Activated CD8-positive, alpha-beta T cell treated with anti-CD3 and anti-CD28 coated beads, Interleukin-2, amount 10 ng/mL, durations not matched to agents 7 days and 5 days (primary cell): ENCODE measurements at regions not wholly inside any gene's neighbourhood (a gene's known extent, or its start where the extent isn't known, plus 50 kb on each side); places are given as distances from the start of the nearest gene placed in this dataset.

ENCODE experiments used
- ATAC-seq: fragments of 150-1000 bp; cut with Tn5 transposase; one replicate; pipeline ENCODE4 v1.10.0; 2021; ENCODE audit warnings: moderate library complexity
- CTCF ChIA-PET: fragments of 350-600 bp; sonication (Branson Sonifier 250); formaldehyde crosslinking; loops from one replicate; lab custom pipeline; 2021; ENCODE audit warnings: antibody characterized with exemption; lab: Charles Lee
- POLR2A ChIA-PET: fragments of 350-600 bp; sonication (Branson Sonifier 250); formaldehyde crosslinking; loops from one replicate; lab custom pipeline; 2021; ENCODE audit warnings: antibody characterized with exemption; lab: Charles Lee
- DNase-seq: peaks from one replicate; pipeline ENCODE4 v3.0.0-alpha.2; 2020
- H3K27ac Mint-ChIP-seq: one replicate; pipeline ENCODE4 v1.8.0; 2021; ENCODE audit warnings: mild to moderate bottlenecking, mixed read lengths
- H3K27me3 Mint-ChIP-seq: one replicate; pipeline ENCODE4 v1.8.0; 2021; ENCODE audit warnings: low read depth, mixed read lengths
- H3K36me3 Mint-ChIP-seq: one replicate; pipeline ENCODE4 v1.8.0; 2021; ENCODE audit warnings: low read depth, mixed read lengths
- H3K4me1 Mint-ChIP-seq: one replicate; pipeline ENCODE4 v1.8.0; 2021; ENCODE audit warnings: low read depth, mixed read lengths
- H3K4me3 Mint-ChIP-seq: one replicate; pipeline ENCODE4 v1.8.0; 2021; ENCODE audit warnings: mild to moderate bottlenecking, mixed read lengths
- H3K9me3 Mint-ChIP-seq: one replicate; pipeline ENCODE4 v1.8.0; 2022; ENCODE audit warnings: mixed read lengths; ENCODE audit not compliant: insufficient read depth

DNA sequence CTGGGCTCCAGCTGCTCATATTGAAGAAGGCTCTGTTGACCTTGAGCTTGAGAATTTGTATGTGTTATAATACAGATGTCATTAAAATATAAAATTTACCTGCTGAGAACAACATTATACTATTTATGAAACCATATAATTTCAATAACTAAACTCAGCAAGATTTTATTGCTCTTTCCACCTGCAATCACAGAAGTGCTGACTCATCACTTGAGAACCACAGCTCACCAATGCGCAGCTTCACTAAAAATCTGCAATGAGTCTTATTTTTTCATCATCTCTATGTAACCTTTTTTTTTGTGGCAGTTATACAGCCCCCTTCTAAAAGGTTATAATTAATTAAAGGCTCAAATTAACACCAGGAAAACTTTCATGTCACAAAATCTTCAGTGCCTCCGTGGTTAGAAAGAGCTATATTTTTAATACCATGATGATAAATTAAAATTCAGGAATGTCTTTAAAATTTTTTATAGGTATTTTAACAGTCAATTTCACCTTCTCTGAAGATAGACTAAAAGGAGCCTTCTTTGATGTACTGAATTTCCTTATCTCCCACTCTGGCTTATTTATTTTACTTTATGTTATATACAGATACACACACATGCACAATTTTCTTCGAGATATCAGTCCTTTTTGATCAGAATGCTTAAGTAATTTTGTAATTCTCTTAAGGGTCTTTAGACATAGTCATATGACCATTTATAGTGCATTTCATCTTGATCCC, 102.7 kb downstream of the EVX1 start:
- Mint-ChIP-seq H3K36me3 (no peaks in the 10 kb centered on the region), H3K9me3 (no peaks in the 10 kb centered on the region), H3K4me3 (no peak overlapping the region), H3K27me3 (peaks cover 3% of the 10 kb centered on the region), H3K4me1 (no peaks in the 10 kb centered on the region), H3K27ac (no peak overlapping the region)
- ChIA-PET POLR2A (no interaction called here), CTCF (interaction anchor here (1.0 kb wide), 1 partner anchor 149 kb away, joined by 3 read pairs; no protein-coding TSS in a partner anchor)
- no peak for DNase-seq
- no peak for ATAC-seq

DNA sequence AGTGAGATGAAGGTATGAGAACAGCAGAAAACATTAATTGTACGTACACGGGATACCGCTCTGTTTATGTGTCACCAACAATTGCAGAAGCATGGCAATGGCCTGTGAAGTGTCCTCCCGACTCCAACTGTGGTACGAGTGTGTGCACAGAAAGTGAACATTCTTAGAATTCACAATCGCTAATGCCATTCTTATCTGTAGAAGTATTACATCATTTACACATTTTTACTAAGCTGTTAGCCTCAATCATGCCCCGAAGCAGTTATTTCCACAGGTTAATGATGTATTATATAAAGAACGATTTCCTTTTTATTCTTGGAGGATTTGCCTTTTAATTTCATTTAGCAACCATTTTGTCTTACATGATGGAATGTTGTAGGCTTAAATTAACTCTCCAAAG, 103.4 kb downstream of the EVX1 start:
- DNase-seq (no peak), ATAC-seq (no peak)
- H3K4me3 Mint-ChIP-seq: no peak overlapping the region
- peaks cover 3% of the 10 kb centered on the region for H3K27me3 Mint-ChIP-seq
- H3K27ac Mint-ChIP-seq: no peak overlapping the region
- ChIA-PET CTCF (no interaction called here), POLR2A (no interaction called here)
- no peaks in the 10 kb centered on the region for H3K36me3 Mint-ChIP-seq
- H3K4me1 Mint-ChIP-seq: no peaks in the 10 kb centered on the region
- H3K9me3 Mint-ChIP-seq: no peaks in the 10 kb centered on the region

DNA sequence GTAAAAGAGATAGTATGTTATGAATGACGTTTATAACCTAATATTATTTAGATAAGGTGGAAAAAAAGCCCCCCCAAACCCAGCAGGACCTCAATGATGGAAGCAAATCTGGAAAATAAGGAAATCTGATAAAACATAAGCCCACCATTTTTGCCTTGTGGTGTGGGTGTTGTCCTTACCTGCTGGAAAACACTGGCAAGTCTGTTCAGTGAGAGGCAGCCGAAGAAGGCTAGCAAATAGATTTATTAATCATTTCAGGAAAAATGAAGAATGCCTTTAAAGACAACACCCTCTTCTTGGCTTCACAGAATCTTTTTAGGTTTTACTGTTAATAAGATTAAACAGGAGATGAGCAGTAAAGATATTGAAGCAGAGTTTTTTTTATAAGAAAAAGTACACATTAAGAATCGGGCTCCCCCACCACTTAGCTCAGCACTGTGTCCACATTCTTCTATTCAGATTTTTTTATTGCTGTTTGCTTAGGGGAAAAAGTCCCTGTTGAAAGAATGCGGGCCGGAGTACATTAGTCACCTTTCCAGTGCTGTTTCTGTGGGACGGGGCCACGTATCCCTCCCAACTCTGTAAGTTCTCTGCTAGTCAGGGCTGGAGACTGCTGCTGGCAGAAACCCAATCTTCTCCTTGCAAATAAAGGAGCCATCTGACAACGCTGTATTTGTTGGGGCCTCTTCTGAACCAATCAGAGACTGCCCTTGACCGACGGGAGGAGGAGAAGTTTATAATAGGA, 104.1 kb downstream of the EVX1 start:
- ChIA-PET POLR2A (no interaction called here), CTCF (no interaction called here)
- H3K27ac Mint-ChIP-seq: no peak overlapping the region
- H3K27me3 Mint-ChIP-seq: peaks cover 3% of the 10 kb centered on the region
- no peak for ATAC-seq
- H3K4me1 Mint-ChIP-seq: no peaks in the 10 kb centered on the region
- DNase-seq: no peak
- no peaks in the 10 kb centered on the region for H3K36me3 Mint-ChIP-seq
- H3K9me3 Mint-ChIP-seq: no peaks in the 10 kb centered on the region
- H3K4me3 Mint-ChIP-seq: no peak overlapping the region

DNA sequence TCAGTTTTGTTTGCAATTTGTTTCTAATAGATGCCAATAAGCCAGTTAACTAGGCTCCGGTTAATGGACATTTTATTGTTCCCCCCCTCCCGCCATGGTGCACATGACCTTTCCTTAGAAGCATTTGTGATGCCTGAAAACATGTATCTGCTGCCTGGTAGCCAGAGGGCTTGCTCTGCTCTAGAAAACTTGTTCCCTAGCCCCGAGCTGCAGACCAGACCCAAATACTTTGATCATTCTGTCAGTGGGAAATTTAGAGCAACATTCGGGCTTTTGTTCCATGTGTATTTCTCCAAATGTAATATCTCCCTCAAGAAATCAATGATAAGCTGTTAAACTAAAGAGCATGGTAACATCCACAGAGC, 104.7 kb downstream of the EVX1 start:
- H3K4me3 Mint-ChIP-seq: no peak overlapping the region
- no peaks in the 10 kb centered on the region for H3K4me1 Mint-ChIP-seq
- DNase-seq (no peak), ATAC-seq (no peak)
- CTCF ChIA-PET: no interaction called here
- POLR2A ChIA-PET: no interaction called here
- H3K27me3 Mint-ChIP-seq: peaks cover 4% of the 10 kb centered on the region
- no peak overlapping the region for H3K27ac Mint-ChIP-seq
- H3K36me3 Mint-ChIP-seq: no peaks in the 10 kb centered on the region
- H3K9me3 Mint-ChIP-seq: no peaks in the 10 kb centered on the region

DNA sequence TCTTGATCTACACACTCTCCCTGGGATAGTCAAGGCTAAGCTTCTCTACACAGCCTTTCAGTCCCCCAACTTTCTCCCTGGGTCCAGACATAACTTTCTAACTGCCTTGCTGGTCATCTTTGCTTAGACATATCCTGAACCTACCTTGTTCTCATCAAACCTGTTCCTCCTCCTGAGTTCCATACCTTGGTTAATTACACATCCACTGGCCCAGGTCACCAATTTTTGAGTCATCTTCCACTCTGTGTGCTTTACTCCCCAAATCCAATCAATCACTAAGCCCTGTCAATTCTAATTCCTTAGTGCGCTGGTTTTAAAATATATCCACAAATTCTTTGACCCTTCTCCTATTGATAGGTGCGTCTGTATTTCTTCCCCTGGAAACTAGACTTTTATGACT, 107.0 kb downstream of the EVX1 start:
- ChIA-PET POLR2A (no interaction called here), CTCF (no interaction called here)
- Mint-ChIP-seq H3K4me3 (no peak overlapping the region), H3K27ac (no peak overlapping the region), H3K4me1 (no peaks in the 10 kb centered on the region), H3K9me3 (no peaks in the 10 kb centered on the region), H3K27me3 (peaks cover 6% of the 10 kb centered on the region), H3K36me3 (no peaks in the 10 kb centered on the region)
- ATAC-seq: no peak
- no peak for DNase-seq

DNA sequence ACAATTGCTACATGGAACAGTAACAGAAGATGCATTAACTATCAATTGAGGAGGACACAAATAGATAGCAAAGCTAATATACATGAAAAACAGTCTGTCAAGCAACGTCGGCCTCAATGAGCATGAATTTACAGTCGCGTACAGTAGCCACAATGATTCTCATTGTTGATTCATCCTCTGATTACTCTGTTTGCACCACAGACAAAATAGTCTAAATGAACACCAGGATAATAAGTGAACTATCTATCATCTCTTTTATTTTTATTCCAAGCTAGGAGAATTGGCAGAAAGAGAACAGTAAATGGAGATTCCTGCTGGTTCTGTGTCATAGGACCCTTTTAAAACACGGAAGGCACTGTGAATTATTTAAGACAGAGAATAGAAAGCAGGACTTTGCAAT, 108.5 kb downstream of the EVX1 start:
- Mint-ChIP-seq H3K27me3 (peaks cover 3% of the 10 kb centered on the region), H3K4me3 (no peak overlapping the region)
- CTCF ChIA-PET: no interaction called here

DNA sequence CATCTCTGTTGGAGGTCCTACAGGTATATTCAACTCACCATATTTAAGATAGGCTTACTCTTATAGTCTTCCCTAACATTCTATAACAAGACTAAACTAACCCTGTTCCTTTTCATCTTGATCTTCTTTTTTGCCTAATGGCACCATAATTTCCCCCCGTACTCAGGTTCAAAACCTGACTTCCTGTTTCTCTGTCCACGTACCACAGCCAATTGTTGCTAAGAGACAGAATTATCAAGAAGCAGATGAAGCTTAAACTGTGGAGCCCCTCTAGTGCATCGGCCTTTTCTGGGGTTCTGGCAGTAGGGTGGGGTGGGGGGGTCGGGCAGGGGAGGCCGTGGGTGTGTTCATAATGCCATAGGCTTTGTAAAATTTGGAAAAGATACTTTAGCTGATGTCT, 109.2 kb downstream of the EVX1 start:
- Mint-ChIP-seq H3K27ac (no peak overlapping the region), H3K36me3 (no peaks in the 10 kb centered on the region), H3K9me3 (no peaks in the 10 kb centered on the region), H3K4me3 (no peak overlapping the region), H3K4me1 (no peaks in the 10 kb centered on the region), H3K27me3 (peaks cover 3% of the 10 kb centered on the region)
- ATAC-seq: no peak
- CTCF ChIA-PET: no interaction called here
- no peak for DNase-seq
- POLR2A ChIA-PET: no interaction called here

More for the DNA sequence above, 108.5 kb downstream of the EVX1 start:
- no peak for DNase-seq
- ATAC-seq: no peak
- no peaks in the 10 kb centered on the region for H3K9me3 Mint-ChIP-seq
- no peak overlapping the region for H3K27ac Mint-ChIP-seq
- POLR2A ChIA-PET: no interaction called here
- no peaks in the 10 kb centered on the region for H3K4me1 Mint-ChIP-seq
- H3K36me3 Mint-ChIP-seq: no peaks in the 10 kb centered on the region

DNA sequence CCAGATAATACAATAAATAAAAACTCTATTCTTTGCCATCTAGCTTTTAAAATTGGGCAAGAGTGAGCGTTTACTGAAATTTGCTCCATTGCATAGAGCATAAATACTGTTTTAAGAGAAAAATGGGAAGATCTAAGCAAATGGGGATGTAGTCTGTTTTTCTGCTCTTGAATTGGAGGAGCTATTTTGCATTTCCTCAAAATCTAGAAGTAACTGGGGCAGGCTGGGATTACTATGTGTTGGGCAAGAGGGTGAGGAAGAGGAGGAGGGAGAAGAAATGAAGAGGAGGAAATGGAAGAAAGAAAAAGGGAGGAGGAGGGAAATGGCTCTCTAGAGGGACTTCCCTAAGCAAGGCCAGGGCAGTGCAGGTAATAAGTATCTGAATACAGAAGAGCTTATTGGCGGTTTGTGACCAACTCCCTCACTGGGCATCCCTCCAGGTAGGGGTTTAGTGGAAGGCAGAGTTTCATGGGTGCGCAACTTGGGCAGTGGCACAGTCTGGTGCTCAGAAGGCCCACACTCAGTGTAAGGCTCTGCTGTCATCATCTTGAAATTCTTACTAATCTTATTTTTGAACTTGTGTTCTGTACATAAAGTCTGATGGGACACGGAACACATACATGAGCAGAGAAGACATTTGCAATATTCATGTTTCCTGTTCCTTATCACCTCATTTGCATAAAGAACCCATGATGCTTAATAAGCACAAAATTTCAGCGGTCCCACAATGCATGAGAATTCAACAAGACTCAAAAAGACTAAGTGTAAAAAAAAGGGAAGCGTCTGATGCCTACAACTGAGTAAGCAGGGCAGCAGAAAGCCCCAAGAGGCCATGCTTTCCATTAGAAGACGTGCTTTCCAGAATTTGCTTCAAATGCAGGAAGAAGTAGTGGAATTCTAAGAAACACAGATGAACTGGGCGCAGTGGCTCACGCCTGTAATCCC, 116.9 kb downstream of the EVX1 start:
- H3K4me3 Mint-ChIP-seq: no peak overlapping the region
- H3K4me1 Mint-ChIP-seq: no peaks in the 10 kb centered on the region
- peaks cover 3% of the 10 kb centered on the region for H3K27me3 Mint-ChIP-seq
- CTCF ChIA-PET: no interaction called here
- DNase-seq (no peak), ATAC-seq (no peak)
- no peaks in the 10 kb centered on the region for H3K36me3 Mint-ChIP-seq
- H3K27ac Mint-ChIP-seq: no peak overlapping the region
- POLR2A ChIA-PET: no interaction called here
- no peaks in the 10 kb centered on the region for H3K9me3 Mint-ChIP-seq

DNA sequence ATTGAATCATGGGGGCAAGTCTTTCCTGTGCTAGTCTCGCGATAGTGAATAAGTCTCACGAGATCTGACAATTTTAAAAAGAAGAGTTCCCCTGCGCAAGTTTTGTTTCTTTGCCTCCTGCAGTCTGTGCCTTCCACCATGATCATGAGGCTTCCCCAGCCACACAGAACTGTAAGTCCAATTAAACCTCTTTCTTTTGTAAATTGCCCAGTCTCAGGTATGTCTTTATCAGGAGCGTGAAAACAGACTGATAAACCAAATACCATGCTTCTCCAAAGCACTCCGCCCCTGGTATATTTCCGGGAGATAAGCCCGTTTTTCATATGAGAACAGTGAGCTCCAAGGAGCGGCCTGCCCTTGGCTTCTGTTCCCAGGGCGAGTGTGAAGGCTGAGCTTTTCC, 118.9 kb downstream of the EVX1 start:
- H3K27ac Mint-ChIP-seq: no peak overlapping the region
- CTCF ChIA-PET: no interaction called here
- H3K36me3 Mint-ChIP-seq: no peaks in the 10 kb centered on the region
- no peak for DNase-seq
- POLR2A ChIA-PET: no interaction called here
- peaks cover 3% of the 10 kb centered on the region for H3K27me3 Mint-ChIP-seq
- no peak for ATAC-seq
- H3K4me3 Mint-ChIP-seq: no peak overlapping the region
- no peaks in the 10 kb centered on the region for H3K9me3 Mint-ChIP-seq
- no peaks in the 10 kb centered on the region for H3K4me1 Mint-ChIP-seq

DNA sequence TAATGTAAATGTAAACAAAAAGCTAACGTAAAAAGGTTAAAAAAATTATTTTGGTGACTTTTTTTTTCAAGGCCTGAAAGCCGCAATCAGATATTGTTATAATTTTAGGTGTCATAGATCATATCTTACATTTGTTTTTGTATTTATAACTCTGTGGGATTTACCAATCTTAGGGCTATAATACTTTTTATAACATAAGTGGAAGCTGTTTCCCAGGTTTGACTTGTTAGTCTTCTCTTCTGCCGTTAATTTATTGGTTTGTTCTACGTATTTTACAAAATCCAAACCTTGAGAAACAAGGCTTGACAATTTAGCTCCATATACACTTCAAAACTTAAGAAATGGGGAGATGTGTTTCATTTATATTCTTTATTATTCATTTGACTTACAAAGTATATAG, 119.4 kb downstream of the EVX1 start:
- no peak for DNase-seq
- Mint-ChIP-seq H3K4me1 (no peaks in the 10 kb centered on the region), H3K36me3 (no peaks in the 10 kb centered on the region), H3K9me3 (no peaks in the 10 kb centered on the region), H3K4me3 (no peak overlapping the region), H3K27ac (no peak overlapping the region), H3K27me3 (peaks cover 3% of the 10 kb centered on the region)
- ChIA-PET POLR2A (no interaction called here), CTCF (no interaction called here)
- ATAC-seq: no peak

DNA sequence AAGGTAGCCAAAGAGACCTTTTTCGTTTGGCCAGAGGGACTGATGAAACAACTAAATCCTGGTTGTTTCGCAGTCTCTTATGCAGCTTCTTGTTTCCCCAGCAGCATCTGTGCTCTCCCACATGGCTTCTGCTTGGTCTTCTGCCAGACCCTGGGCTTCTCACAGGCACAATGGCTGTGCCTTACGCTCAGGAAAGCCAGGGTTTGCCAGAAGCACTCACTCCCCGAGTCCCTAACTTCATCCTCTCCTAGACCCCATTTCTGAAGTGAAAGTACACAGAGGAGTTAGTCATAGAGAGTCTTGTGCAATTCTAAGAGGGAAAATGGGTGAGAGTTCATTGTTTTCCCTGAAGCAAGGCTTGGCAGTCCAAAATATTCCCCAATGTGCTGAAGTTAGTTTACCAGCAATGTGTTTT, 121.7 kb downstream of the EVX1 start:
- POLR2A ChIA-PET: no interaction called here
- Mint-ChIP-seq H3K9me3 (no peaks in the 10 kb centered on the region), H3K4me1 (no peaks in the 10 kb centered on the region), H3K4me3 (no peak overlapping the region), H3K36me3 (no peaks in the 10 kb centered on the region), H3K27ac (no peak overlapping the region), H3K27me3 (peaks cover 2% of the 10 kb centered on the region)
- CTCF ChIA-PET: no interaction called here
- ATAC-seq: no peak
- no peak for DNase-seq
